ENCODE measurements at regions not wholly inside any gene's neighbourhood (a gene's known extent, or its start where the extent isn't known, plus 50 kb on each side); places are given as distances from the start of the nearest gene placed in this dataset.

DNA sequence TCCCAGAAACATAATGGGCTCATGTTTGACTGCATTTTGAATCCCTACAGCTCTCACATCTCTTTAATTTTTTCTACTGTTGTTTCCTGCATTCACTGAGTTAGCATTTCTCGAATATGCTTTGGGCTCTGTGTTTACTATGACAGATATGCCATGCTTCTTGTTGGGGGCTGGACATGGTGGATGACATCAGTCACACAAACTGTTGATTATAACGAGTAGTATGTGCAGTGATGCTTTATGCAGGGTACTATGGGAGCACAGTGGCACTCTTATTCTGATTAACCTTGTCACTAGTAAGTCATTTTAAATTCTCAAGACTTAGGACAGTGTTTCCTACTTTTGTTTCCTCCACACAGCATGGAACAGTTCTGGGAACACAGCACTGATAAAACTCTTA is 295.4 kb upstream of the ZNF608 start:
- no peaks in the 10 kb centered on the region for H3K27me3 ChIP-seq (ENCODE audit: control insufficient read depth, insufficient read depth, low read length, poor library complexity, severe bottlenecking)
- Mint-ChIP-seq H3K4me3 (no peak overlapping the region), H3K27me3 (ENCODE audit: insufficient read depth) (no peaks in the 10 kb centered on the region), H3K36me3 (ENCODE audit: low read depth) (no peaks in the 10 kb centered on the region), H3K27ac (no peak overlapping the region), H3K4me1 (peaks cover 23% of the 10 kb centered on the region), H3K9me3 (no peaks in the 10 kb centered on the region)
- H3K9ac ChIP-seq (ENCODE audit: extremely low read depth, low read length, poor library complexity, severe bottlenecking) = no peak overlapping the region
- no peak for DNase-seq
- 79% methylated on average over 2 of the region's 2 CpGs; no CpG with 5 or more reads in 1 of the 2 experiments for WGBS, 2 experiments (ENCODE audit: insufficient coverage in 1 of 2, insufficient read length in 1 of 2)
- H3K36me3 ChIP-seq (ENCODE audit: control insufficient read depth, insufficient read depth, low read length) = no peaks in the 10 kb centered on the region
- H3K27ac ChIP-seq (ENCODE audit: low read depth, low read length) = no peak overlapping the region
- H3K4me1 ChIP-seq (ENCODE audit: control insufficient read depth, insufficient read depth, low read length) = peaks cover 5% of the 10 kb centered on the region
- no peak overlapping the region for H3K4me3 ChIP-seq (ENCODE audit: low read length)
- H3K9me3 ChIP-seq (ENCODE audit: control insufficient read depth, low read length) = no peaks in the 10 kb centered on the region
- TF ChIP-seq, protein P1, sequence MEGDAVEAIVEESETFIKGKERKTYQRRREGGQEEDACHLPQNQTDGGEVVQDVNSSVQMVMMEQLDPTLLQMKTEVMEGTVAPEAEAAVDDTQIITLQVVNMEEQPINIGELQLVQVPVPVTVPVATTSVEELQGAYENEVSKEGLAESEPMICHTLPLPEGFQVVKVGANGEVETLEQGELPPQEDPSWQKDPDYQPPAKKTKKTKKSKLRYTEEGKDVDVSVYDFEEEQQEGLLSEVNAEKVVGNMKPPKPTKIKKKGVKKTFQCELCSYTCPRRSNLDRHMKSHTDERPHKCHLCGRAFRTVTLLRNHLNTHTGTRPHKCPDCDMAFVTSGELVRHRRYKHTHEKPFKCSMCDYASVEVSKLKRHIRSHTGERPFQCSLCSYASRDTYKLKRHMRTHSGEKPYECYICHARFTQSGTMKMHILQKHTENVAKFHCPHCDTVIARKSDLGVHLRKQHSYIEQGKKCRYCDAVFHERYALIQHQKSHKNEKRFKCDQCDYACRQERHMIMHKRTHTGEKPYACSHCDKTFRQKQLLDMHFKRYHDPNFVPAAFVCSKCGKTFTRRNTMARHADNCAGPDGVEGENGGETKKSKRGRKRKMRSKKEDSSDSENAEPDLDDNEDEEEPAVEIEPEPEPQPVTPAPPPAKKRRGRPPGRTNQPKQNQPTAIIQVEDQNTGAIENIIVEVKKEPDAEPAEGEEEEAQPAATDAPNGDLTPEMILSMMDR (conservative IDR thresholded peaks at IDR 0.05) = no peak

DNA sequence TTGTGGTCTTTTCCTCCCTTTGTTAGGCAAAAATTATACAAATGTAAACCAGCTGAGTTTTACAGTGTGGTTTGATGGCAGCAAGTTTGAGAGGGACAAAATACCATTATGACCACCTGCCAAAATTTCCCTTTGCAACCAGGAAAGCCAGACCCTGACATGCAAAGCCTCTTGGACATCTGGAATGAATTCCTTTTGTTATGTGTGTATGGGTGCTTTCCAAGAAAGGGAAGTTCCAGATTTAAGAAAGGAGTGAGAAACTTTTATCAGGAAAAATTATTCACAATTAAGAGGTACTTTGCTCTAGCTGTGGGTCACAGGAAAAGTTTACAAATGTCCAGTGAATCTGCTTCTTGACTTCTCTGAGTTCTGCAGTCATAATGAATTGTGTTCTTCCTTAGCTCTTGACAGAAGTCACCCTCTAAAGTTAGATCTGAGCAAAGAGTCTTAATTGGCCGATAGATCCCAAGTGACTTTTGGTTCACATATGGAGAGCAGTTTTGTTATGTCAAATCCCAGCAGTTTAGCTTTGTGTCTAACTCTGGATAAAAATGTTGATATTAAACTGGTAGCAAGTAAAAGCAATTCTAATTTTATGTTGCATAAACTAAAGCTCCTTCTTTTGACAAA is 295.9 kb upstream of the ZNF608 start:
- Mint-ChIP-seq H3K36me3 (ENCODE audit: low read depth) (no peaks in the 10 kb centered on the region), H3K4me1 (peaks cover 23% of the 10 kb centered on the region), H3K27ac (no peak overlapping the region), H3K9me3 (no peaks in the 10 kb centered on the region), H3K4me3 (no peak overlapping the region), H3K27me3 (ENCODE audit: insufficient read depth) (no peaks in the 10 kb centered on the region)
- Histone ChIP-seq H3K27ac (ENCODE audit: low read depth, low read length) (no peak overlapping the region), H3K9me3 (ENCODE audit: control insufficient read depth, low read length) (no peaks in the 10 kb centered on the region), H3K36me3 (ENCODE audit: control insufficient read depth, insufficient read depth, low read length) (no peaks in the 10 kb centered on the region), H3K9ac (ENCODE audit: extremely low read depth, low read length, poor library complexity, severe bottlenecking) (no peak overlapping the region), H3K27me3 (ENCODE audit: control insufficient read depth, insufficient read depth, low read length, poor library complexity, severe bottlenecking) (no peaks in the 10 kb centered on the region), H3K4me3 (ENCODE audit: low read length) (no peak overlapping the region), H3K4me1 (ENCODE audit: control insufficient read depth, insufficient read depth, low read length) (peaks cover 5% of the 10 kb centered on the region)
- 93 to 100% methylated on average over 1 of the region's 1 CpG for WGBS, 2 experiments (ENCODE audit: insufficient coverage in 1 of 2, insufficient read length in 1 of 2)
- TF ChIP-seq, protein P1 (conservative IDR thresholded peaks at IDR 0.05) = no peak
- DNase-seq = no peak

DNA sequence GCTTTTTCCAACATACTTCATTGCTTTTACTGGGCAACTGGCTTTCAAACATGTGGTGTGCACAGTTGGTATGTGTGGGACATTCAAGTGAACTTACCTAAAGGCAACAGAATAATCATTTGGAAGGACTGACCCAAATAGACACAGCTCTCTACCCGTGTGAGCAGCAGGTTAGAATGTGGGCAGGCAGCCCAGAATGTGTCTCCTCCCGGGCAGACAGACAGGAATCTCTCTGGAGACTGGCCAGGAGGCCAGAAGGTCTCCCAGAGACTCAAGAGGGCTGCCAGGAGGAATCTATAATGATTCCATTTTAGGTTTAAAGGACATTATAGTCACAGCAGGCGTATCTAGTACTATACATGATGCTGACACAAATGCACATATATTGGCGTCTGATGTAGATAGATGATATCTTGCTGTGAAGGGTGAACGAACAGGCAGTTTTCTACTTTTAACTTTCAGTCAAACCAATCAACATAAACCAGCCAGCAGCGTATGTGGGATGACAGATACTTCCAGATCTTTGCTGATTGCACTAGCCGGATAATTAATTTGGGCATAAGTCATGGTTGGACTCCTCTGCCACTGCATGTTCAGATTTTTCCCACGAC is 297.4 kb upstream of the ZNF608 start:
- no peak overlapping the region for H3K27ac Mint-ChIP-seq
- WGBS, 2 experiments (ENCODE audit: insufficient coverage in 1 of 2, insufficient read length in 1 of 2) = 80 to 93% methylated on average over 4 to 8 of the region's 8 CpGs
- no peaks in the 10 kb centered on the region for H3K27me3 ChIP-seq (ENCODE audit: control insufficient read depth, insufficient read depth, low read length, poor library complexity, severe bottlenecking)
- H3K4me1 Mint-ChIP-seq = peaks cover 17% of the 10 kb centered on the region
- H3K36me3 Mint-ChIP-seq (ENCODE audit: low read depth) = no peaks in the 10 kb centered on the region
- H3K9me3 Mint-ChIP-seq = no peaks in the 10 kb centered on the region
- H3K4me3 Mint-ChIP-seq = no peak overlapping the region
- H3K27me3 Mint-ChIP-seq (ENCODE audit: insufficient read depth) = no peaks in the 10 kb centered on the region
- TF ChIP-seq, protein P1 (conservative IDR thresholded peaks at IDR 0.05) = no peak
- peak overlapping the region; percentile 36 for H3K27ac ChIP-seq (ENCODE audit: low read depth, low read length)
- no peak overlapping the region for H3K4me3 ChIP-seq (ENCODE audit: low read length)
- no peaks in the 10 kb centered on the region for H3K9me3 ChIP-seq (ENCODE audit: control insufficient read depth, low read length)
- no peak for DNase-seq
- H3K9ac ChIP-seq (ENCODE audit: extremely low read depth, low read length, poor library complexity, severe bottlenecking) = no peak overlapping the region
- H3K4me1 ChIP-seq (ENCODE audit: control insufficient read depth, insufficient read depth, low read length) = peaks cover 5% of the 10 kb centered on the region
- no peaks in the 10 kb centered on the region for H3K36me3 ChIP-seq (ENCODE audit: control insufficient read depth, insufficient read depth, low read length)
